Endothelial cell of umbilical vein (primary cell): ENCODE measurements at regions not wholly inside any gene's neighbourhood (a gene's known extent, or its start where the extent isn't known, plus 50 kb on each side); places are given as distances from the start of the nearest gene placed in this dataset.

Source experiments
- BruUV-seq: library from RNA; stranded (reverse); fragments of 400-500 nt; replicated peaks from 2 replicates; lab custom pipeline; 2021; lab: Mats Ljungman, UMichigan
- CTCF ChIA-PET: fragments of 300-600, 350-600 bp; sonication (Branson Sonifier 250); formaldehyde crosslinking; loops from one replicate; lab custom pipeline; 2021; ENCODE audit warnings: antibody characterized with exemption, inconsistent platforms; lab: Charles Lee
- POLR2A ChIA-PET: fragments of 300-600, 350-600 bp; sonication (Branson Sonifier 250); formaldehyde crosslinking; loops from one replicate; lab custom pipeline; 2021; ENCODE audit warnings: antibody characterized with exemption, inconsistent platforms; lab: Charles Lee
- DNase-seq: peaks from one replicate; pipeline ENCODE4 v3.0.0-alpha.2; 2011; ENCODE audit warnings: low read depth, low spot score
- FAIRE-seq: peaks from 2 replicates; lab custom pipeline; 2011; peaks lifted over from hg19 to GRCh38; lab: Jason Lieb, UNC
- H2AFZ ChIP-seq: 2 replicates; pipeline ENCODE4 v1.6.0; 2012; ENCODE audit warnings: low read depth, low read length, control low read depth, inconsistent platforms
- H3K27ac ChIP-seq: 2 replicates; pipeline ENCODE4 v1.5.1; 2011; ENCODE audit warnings: low read depth, mild to moderate bottlenecking, control low read depth, low read length, moderate library complexity; ENCODE audit not compliant: insufficient read depth
- H3K27me3 ChIP-seq, 2 experiments: 2 replicates each; pipeline versions ENCODE4 v1.6.0 to v1.6.1; 2011; ENCODE audit warnings: low read length in 2 of 2, mixed read lengths in 1 of 2; ENCODE audit not compliant: control insufficient read depth in 2 of 2, insufficient read depth in 2 of 2
- H3K36me3 ChIP-seq, 2 experiments: 2 replicates in 1 of 2; 3 replicates in 1 of 2; pipeline ENCODE4 v1.5.1; 2011; ENCODE audit warnings: low read length in 2 of 2, mild to moderate bottlenecking in 1 of 2, moderate library complexity in 1 of 2; ENCODE audit not compliant: control insufficient read depth in 2 of 2, insufficient read depth in 2 of 2; ENCODE audit errors: extremely low read depth in 1 of 2
- H3K4me1 ChIP-seq: 3 replicates; pipeline ENCODE4 v1.5.1; 2011; ENCODE audit warnings: mild to moderate bottlenecking, low read length; ENCODE audit not compliant: control insufficient read depth, insufficient read depth; ENCODE audit errors: extremely low read depth
- H3K4me2 ChIP-seq: 2 replicates; pipeline ENCODE4 v1.6.1; 2011; ENCODE audit warnings: low read length, control low read depth, mixed read lengths; ENCODE audit not compliant: insufficient read depth
- H3K4me3 ChIP-seq, 3 experiments: fragments of 200-600 bp in 1 of 3; sonication (generic), shearing (Covaris generic) in 1 of 3; replicated peaks in 1 of 3; 2 replicates each; pipeline ENCODE4 v1.5.1; 2011 to 2016; ENCODE audit warnings: control low read depth in 3 of 3, low read length in 3 of 3, mild to moderate bottlenecking in 2 of 3, inconsistent platforms in 1 of 3, low read depth in 1 of 3, moderate library complexity in 1 of 3; ENCODE audit not compliant: insufficient read depth in 1 of 3
- H3K79me2 ChIP-seq: 2 replicates; pipeline ENCODE4 v1.6.0; 2012; ENCODE audit warnings: low read length, inconsistent platforms; ENCODE audit not compliant: control insufficient read depth, insufficient read depth
- H3K9ac ChIP-seq: replicated peaks from 2 replicates; pipeline ENCODE3; 2011; ENCODE audit warnings: low read length, control low read depth; ENCODE audit not compliant: insufficient read depth; ENCODE audit errors: extremely low read depth
- H3K9me1 ChIP-seq: replicated peaks from 3 replicates; pipeline ENCODE4 v1.6.0; 2011; ENCODE audit warnings: mild to moderate bottlenecking, low read length; ENCODE audit not compliant: control insufficient read depth, insufficient read depth; ENCODE audit errors: extremely low read depth
- H3K9me3 ChIP-seq: replicated peaks from 2 replicates; pipeline ENCODE4 v1.5.1; 2012; ENCODE audit warnings: low read length, inconsistent platforms; ENCODE audit not compliant: control insufficient read depth, insufficient read depth
- H4K20me1 ChIP-seq: replicated peaks from 2 replicates; pipeline ENCODE3; 2011; ENCODE audit warnings: mild to moderate bottlenecking, low read length; ENCODE audit not compliant: control insufficient read depth, insufficient read depth; ENCODE audit errors: extremely low read depth
- EZH2 ChIP-seq: IDR thresholded peaks from 2 replicates; pipeline ENCODE4 v1.6.1; 2012; ENCODE audit warnings: borderline replicate concordance, low read depth, mild to moderate bottlenecking, moderate library complexity, low read length, inconsistent platforms; ENCODE audit not compliant: severe bottlenecking
- FOS ChIP-seq: IDR thresholded peaks from 2 replicates; pipeline ENCODE4 v1.6.1; 2011; ENCODE audit warnings: mild to moderate bottlenecking, low read length, moderate library complexity, borderline replicate concordance; ENCODE audit not compliant: insufficient read depth
- GATA2 ChIP-seq: IDR thresholded peaks from 2 replicates; pipeline ENCODE4 v1.7.0; 2011; ENCODE audit warnings: low read depth, mild to moderate bottlenecking, moderate library complexity, mixed read lengths, low read length; ENCODE audit not compliant: insufficient read length, insufficient read depth
- JUN ChIP-seq: IDR thresholded peaks from 2 replicates; pipeline ENCODE4 v1.6.1; 2011; ENCODE audit warnings: borderline replicate concordance, low read depth; ENCODE audit not compliant: insufficient read length, insufficient read depth
- MYC ChIP-seq: IDR thresholded peaks from one replicate; pipeline ENCODE4 v1.6.1; 2011; ENCODE audit warnings: mild to moderate bottlenecking, low read depth, low read length
- POLR2A ChIP-seq: IDR thresholded peaks from 2 replicates; pipeline ENCODE4 v1.6.1; 2012; ENCODE audit warnings: low read depth, mild to moderate bottlenecking, control low read depth, low read length
- POLR2AphosphoS5 ChIP-seq: IDR thresholded peaks from 2 replicates; pipeline ENCODE4 v1.6.1; 2012; ENCODE audit warnings: low read depth, mild to moderate bottlenecking, control low read depth, low read length, moderate library complexity; ENCODE audit not compliant: insufficient read depth
- dilution Hi-C: fragments of 300-500 bp; cut with MboI; formaldehyde crosslinking; loops from one replicate; pipeline ENCODE4 v1.15.0; 2019; ENCODE audit warnings: low sequenced_read_pairs; ENCODE audit not compliant: extremely low pct_ligation_motif_present
- intact Hi-C: fragments of 100-400 bp; cut with micrococcal nuclease; formaldehyde crosslinking; loops from one replicate; pipeline ENCODE4 v1.10.0; 2022
- TF ChIP-seq, protein P1 (sequence below): IDR thresholded peaks from 2 replicates; pipeline ENCODE4 v1.6.1; 2011; ENCODE audit not compliant: insufficient read depth, insufficient read length
- TF ChIP-seq, protein P2 (sequence below), 2 donors: IDR thresholded peaks; 1 replicate in 1 of 2; 2 replicates in 1 of 2; pipeline ENCODE4 v1.5.1; 2011; ENCODE audit warnings: low read length in 2 of 2, mild to moderate bottlenecking in 2 of 2, moderate library complexity in 2 of 2, control low read depth in 1 of 2, inconsistent platforms in 1 of 2, low read depth in 1 of 2; ENCODE audit not compliant: insufficient read depth in 1 of 2; ENCODE audit errors: extremely low read depth in 1 of 2

DNA sequence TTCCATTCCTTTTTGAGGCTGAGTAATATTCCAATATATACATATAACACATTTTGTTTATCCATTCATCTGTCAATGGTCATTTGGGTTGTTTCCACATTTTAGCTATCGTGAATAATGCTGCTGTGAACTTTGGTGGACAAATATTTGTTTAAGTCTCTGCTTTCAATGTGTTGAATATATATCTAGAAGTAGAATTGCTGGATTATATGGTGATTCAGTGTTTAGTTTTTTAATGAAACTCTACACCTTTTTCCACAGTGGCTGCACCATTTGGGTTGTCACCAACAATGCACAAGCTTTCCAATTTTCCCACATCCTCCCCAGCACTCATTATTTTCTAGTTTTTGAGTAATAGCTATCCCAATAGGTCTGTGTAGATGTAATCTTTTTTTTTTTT lies 69.5 kb downstream of the ACTBL2 start:
- Histone ChIP-seq H4K20me1 (no peaks in the 10 kb centered on the region), H3K27ac (no peak overlapping the region), H3K9me1 (no peaks in the 10 kb centered on the region), H3K36me3 (no peaks in the 10 kb centered on the region), H2AFZ (no peak overlapping the region), H3K9ac (no peak overlapping the region), H3K4me1 (no peaks in the 10 kb centered on the region), H3K9me3 (no peaks in the 10 kb centered on the region), H3K79me2 (no peaks in the 10 kb centered on the region), H3K4me3 (no peak overlapping the region), H3K4me2 (no peak overlapping the region), H3K27me3 (no peaks in the 10 kb centered on the region)
- CTCF ChIA-PET = no interaction called here
- POLR2A ChIA-PET = no interaction called here
- dilution Hi-C loops (no loop called here), intact Hi-C loops (no loop called here)
- DNase-seq (no peak), FAIRE-seq (no peak)
- no TSS peak for BruUV-seq
- TF ChIP-seq JUN (no peak), FOS (no peak), POLR2AphosphoS5 (no peak), GATA2 (no peak), MYC (no peak), POLR2A (no peak), EZH2 (no peak)
- TF ChIP-seq, protein P1, sequence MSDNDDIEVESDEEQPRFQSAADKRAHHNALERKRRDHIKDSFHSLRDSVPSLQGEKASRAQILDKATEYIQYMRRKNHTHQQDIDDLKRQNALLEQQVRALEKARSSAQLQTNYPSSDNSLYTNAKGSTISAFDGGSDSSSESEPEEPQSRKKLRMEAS = no peak
- TF ChIP-seq, protein P2, sequence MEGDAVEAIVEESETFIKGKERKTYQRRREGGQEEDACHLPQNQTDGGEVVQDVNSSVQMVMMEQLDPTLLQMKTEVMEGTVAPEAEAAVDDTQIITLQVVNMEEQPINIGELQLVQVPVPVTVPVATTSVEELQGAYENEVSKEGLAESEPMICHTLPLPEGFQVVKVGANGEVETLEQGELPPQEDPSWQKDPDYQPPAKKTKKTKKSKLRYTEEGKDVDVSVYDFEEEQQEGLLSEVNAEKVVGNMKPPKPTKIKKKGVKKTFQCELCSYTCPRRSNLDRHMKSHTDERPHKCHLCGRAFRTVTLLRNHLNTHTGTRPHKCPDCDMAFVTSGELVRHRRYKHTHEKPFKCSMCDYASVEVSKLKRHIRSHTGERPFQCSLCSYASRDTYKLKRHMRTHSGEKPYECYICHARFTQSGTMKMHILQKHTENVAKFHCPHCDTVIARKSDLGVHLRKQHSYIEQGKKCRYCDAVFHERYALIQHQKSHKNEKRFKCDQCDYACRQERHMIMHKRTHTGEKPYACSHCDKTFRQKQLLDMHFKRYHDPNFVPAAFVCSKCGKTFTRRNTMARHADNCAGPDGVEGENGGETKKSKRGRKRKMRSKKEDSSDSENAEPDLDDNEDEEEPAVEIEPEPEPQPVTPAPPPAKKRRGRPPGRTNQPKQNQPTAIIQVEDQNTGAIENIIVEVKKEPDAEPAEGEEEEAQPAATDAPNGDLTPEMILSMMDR (IDR thresholded peaks at IDR 0.05; ENCODE audit: extremely low read depth in 1 of 2, insufficient read depth in 1 of 2, low read depth in 1 of 2, low read length in 2 of 2) = no peak
